Stimulated activated CD4-positive, alpha-beta T cell treated with anti-CD3 and anti-CD28 coated beads, Interleukin-2, amount 100 ng/mL, for 4 hours (primary cell): ENCODE measurements at regions not wholly inside any gene's neighbourhood (a gene's known extent, or its start where the extent isn't known, plus 50 kb on each side); places are given as distances from the start of the nearest gene placed in this dataset.

Experiments
- DNase-seq: peaks from one replicate; pipeline ENCODE4 v3.0.0-alpha.2; 2020; ENCODE audit warnings: low read depth

- DNase-seq: no peak
These were observed 233.4 kb upstream of the THBS1 start for GRCh38 chr15:39347453-39347852.

GRCh38 chr15:39350785-39351184, 230.1 kb upstream of the THBS1 start:
- DNase-seq: no peak

GRCh38 chr15:39354189-39354588, 226.7 kb upstream of the THBS1 start:
- DNase-seq: no peak

DNA sequence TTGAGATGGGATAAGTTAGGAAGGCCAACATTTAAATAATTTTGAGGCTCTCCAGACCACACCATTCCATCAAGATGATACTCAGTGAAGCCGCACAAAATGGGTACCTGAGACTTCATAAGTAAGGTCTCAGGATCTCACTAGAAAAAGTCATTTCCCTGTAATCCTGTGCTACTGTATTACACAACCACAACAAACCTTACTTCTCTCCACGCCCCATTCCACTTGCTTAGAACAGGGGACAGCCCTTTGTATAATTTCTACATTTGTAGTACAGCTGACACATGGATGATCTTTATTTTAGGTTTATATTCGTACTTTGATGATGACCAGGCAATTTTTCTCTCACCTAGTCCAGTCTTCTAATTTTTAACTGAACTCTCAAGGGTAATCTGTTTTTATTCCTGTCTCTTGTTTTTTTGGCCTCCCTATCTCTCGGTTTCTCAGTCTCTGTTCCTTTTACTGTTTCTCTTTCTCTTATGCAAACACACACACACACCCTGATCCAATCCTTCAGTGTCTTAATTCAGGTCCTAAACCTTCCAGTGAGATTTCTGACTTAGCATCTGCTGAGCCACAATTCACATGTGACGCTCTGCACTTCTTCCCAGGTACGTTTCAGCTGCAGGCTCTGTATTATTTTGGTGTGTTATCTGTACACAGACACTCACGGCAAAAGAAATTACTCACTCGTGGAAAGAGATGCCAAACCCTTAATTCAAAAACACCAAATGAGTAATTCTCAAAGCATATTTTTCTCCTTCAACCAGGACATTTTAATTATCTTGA, 223.2 kb upstream of the THBS1 start:
- no peak for DNase-seq

DNA sequence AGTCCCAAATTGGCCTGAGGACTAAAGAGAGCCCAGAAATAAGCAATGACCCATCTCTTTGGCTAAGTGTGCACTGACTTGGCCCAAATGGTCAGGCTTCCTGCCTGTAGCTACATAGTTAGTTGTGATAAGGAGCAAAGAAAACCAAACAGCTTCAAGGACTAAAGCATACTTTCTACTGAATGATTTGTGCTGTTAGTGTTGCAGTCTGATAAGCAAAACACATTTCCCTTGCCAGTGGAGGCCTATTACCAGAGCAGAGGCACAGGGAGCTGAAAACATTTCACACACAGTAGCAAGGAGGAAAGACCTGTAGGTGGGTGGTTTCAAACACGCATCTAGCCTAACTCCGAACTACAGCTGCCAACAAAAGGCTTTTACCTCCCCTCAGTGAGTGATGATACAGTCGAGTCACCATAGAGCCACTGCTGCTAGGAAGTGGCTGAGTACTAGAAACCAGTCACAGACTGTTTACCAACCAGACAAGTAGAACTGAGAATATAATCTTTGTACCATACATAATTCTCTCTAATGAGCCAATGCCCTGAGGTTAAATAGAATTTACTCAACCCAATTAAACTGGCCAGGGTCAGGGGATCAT, 222.3 kb upstream of the THBS1 start:
- no peak for DNase-seq

GRCh38 chr15:39359771-39360170, 221.1 kb upstream of the THBS1 start:
- no peak for DNase-seq

- no peak for DNase-seq
These were observed 220.4 kb upstream of the THBS1 start for GRCh38 chr15:39360452-39360851.

DNA sequence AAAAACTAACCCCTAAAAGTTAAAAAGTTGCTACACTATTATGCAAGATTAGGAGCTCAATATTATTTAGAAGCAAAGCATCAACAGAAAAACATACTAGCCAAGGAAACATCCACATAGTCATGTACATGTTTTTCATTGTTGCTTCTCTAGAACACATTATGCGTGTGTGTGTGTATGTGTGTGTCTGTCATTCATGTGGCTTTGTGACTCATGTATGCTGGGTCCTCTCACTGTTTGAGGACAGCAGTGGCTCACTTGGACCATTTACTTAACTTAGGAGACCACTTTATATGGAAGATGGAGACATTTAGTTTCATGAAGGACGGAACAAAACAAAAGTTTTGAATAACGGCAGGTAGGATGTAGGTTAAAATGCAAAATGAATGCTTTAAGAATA, 219.4 kb upstream of the THBS1 start:
- no peak for DNase-seq

DNA sequence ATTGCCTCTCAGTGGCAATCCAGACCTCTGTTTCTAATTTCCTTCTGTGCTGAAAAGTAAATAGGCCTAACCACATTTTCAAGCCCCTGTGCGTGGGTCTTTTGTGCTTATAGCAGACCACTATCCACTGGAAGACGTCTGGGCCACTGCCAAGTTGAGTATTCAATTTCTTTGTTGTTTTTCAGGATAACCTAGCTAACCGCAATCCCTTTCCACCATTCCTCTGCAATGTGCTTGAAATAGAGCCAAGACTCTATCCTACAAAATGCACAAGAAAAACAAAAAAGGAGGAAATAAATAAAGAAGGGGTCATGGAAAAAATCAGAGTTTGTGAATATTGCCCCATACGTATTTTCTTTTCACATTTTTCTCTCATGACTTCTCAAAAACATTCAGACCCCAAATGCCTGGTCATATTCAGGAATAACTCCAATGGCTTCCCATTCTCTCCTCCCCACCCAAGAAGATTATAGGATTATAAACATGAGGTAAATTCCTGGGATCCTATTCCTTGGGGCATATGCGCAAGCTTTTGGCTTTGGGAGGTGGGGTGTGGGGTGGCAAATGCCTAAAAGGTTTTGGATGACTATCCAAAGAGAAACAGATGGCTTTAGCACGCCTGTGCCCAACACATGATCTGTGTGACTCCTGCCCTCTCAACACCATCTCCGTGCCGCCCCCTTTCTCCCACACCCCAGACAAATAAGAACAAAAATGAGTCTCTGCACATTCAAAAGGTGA, 217.9 kb upstream of the THBS1 start:
- no peak for DNase-seq

GRCh38 chr15:39363761-39364586, 216.9 kb upstream of the THBS1 start:
- no peak for DNase-seq

DNA sequence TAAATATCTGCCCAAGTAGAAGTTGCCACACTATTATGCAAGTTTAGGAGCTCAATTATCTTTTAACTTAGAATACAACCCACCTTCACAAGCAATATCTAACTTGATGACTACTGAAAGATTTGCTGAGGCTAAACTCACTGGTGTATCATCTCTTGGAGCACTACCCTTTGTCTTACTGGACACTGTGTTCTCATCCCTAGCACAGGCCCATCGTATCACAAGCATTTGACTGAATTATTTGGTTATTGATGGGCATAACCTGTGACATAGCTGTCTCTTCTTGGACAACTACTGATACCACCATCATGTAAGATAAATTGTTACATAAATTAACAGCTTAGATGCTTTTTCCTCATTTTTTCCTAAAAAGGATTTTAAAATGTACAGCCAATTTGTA, 216.2 kb upstream of the THBS1 start:
- DNase-seq: no peak

DNA sequence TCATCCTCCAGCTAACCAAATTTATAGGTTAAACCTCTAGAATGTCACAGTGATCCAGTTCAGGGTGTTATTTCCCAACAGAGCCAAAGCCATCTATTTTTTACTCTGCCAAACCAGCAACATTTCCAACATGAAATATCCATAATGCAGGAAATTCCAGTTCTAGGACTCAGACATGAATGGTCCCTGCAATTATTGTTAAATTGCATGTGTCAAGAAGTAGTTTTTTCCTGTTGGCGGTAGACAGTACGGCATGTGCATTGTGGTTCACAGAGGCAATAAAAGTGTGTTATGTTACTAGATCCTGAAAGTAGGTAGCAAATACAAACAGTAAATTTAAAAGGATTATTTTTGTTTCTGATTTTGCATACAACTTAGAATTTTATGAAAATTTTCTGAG, 215.7 kb upstream of the THBS1 start:
- DNase-seq: no peak

DNA sequence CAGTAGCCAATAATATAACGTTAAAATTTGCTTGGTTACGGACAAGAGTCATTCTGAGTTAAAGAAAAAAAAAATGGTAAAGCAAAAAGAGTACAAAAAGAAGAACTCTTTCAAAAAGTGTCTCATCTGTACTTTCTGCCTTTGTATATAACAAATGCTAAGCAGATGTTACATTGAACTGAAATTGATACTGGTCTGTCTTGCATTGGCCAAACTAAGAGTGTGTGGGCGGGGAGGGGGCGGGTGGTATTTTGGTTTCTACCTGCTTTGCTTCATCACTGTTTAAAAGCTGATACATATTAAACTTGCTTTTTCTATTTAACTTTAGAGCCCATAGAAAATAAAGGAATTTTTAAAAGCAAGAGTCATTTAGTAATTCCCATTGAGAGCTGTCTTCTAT, 215.0 kb upstream of the THBS1 start:
- DNase-seq: no peak

- DNase-seq: no peak
These were observed 213.3 kb upstream of the THBS1 start for GRCh38 chr15:39367596-39367995.

- no peak for DNase-seq
These were observed 211.1 kb upstream of the THBS1 start for GRCh38 chr15:39369768-39370167.

- no peak for DNase-seq
These were observed 204.4 kb upstream of the THBS1 start for GRCh38 chr15:39376371-39376909.

GRCh38 chr15:39381517-39381916, 199.4 kb upstream of the THBS1 start:
- DNase-seq: no peak

GRCh38 chr15:39388118-39388517, 192.8 kb upstream of the THBS1 start:
- no peak for DNase-seq

DNA sequence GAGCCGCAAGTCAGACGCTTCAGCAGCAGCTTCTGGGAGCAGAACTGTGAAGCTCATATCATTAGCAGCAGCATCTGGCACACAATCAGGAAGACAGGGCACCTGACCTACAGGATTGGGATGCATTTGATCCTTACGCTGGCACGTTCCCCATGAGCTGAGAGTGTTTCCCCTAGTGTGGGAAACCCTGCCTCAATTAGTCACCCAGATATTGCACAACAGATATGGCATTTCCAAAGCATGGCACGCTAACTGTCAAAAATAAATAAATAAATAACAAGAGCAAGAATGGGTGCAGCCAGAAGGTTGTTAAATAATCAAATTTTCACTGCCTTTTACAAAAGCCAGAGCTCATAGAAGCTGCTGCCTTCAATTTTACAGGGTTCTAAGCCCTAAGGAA, 189.6 kb upstream of the THBS1 start:
- no peak for DNase-seq

DNA sequence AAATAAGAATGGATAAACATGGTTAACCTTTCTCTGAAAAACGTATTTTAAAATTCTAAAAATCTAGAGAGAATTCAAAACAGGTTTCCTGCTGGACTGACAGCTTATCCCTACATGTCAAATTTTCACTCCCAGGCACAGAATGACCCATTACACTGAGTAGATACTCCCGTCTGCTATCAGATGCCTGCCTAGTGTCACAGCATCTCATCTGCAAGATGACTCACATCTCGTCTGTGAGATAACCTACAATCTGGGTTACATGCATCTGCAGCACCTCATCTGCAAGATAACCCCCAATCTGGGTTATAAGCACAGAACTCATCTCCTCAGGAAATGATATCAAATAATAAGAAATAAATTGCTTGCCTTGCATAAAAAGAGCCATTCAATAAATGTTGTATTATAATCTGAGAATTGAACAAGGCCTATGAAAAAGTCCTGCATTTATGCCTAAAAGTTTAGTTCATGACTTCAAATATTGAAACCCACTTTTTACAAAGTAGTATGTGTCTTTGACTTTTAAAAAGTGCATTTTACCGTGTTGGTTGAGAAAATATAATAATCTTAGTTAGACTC, 188.3 kb upstream of the THBS1 start:
- DNase-seq: no peak

DNA sequence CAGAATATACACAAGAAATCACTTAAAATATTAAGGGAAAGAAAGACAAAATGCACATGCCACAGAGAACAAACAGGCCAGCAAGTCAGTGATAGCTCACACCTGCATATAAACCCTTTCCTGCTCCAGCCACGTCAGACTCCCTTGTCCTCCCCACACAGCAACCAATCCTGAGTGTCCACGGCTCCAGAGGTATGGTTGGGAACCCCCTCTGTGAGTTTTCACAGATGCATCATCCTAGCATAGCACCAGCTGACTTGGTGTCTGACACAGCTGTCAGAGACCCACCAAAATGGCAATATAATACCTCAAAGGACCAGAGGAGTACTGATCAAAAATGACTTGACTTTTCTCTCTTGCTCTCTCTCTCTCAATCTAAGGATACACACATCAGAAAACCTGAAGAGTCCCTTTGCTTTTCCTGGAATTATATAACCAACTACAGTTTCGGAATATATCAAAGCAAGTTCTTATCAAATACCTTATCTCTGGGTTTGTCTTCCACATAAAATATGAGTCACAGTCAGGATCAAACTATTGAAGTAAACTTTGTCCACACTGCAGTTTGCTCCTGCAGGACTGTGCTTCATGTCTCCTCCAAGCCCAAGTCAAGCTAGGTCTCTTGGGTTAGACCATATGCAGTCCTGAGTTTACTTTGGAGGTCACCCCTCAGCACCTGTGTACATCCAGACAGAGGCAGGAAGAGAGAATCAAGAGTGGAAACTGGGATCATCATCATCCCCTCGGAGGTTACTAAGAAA, 187.1 kb upstream of the THBS1 start:
- no peak for DNase-seq
